Neutrophil (primary cell): ENCODE measurements at regions not wholly inside any gene's neighbourhood (a gene's known extent, or its start where the extent isn't known, plus 50 kb on each side); places are given as distances from the start of the nearest gene placed in this dataset.

Source experiments
- H3K27ac ChIP-seq: fragments of 200-600 bp; sonication (generic); 2 replicates; pipeline ENCODE4 v1.5.1; 2016; ENCODE audit warnings: mild to moderate bottlenecking, moderate library complexity
- H3K27me3 ChIP-seq: fragments of 200-600 bp; sonication (generic); 2 replicates; pipeline ENCODE4 v1.6.0; 2016; ENCODE audit warnings: mild to moderate bottlenecking
- H3K36me3 ChIP-seq: fragments of 200-600 bp; sonication (generic); 2 replicates; pipeline ENCODE4 v1.5.1; 2017
- H3K4me1 ChIP-seq, 2 experiments: fragments of 200-600 bp in 1 of 2; sonication (generic) in 1 of 2; 1 replicate in 1 of 2; 2 replicates in 1 of 2; pipeline versions ENCODE4 v1.5.1 to v1.6.1; 2013 to 2016; ENCODE audit warnings: low read depth in 1 of 2, low read length in 1 of 2, mild to moderate bottlenecking in 1 of 2, moderate library complexity in 1 of 2; ENCODE audit not compliant: control insufficient read depth in 1 of 2, insufficient read depth in 1 of 2
- H3K4me3 ChIP-seq, 2 experiments: fragments of 200-600 bp in 1 of 2; sonication (generic) in 1 of 2; 1 replicate in 1 of 2; 2 replicates in 1 of 2; pipeline ENCODE4 v1.5.1; 2013 to 2016; ENCODE audit warnings: low read depth in 1 of 2, low read length in 1 of 2, mild to moderate bottlenecking in 1 of 2, moderate library complexity in 1 of 2
- H3K9me3 ChIP-seq: fragments of 200-600 bp; sonication (generic); 2 replicates; pipeline ENCODE4 v1.5.1; 2016
- CTCF ChIP-seq: fragments of 200-600 bp; sonication (generic); IDR thresholded peaks from 2 replicates; pipeline ENCODE4 v1.5.1; 2016; ENCODE audit warnings: antibody characterized with exemption

GRCh38 chr6:28727559-28728211, 196.1 kb downstream of the TRIM27 start:
- no peaks in the 10 kb centered on the region for H3K4me1 ChIP-seq
- no peak overlapping the region for H3K27ac ChIP-seq
- TF ChIP-seq CTCF = no peak
- H3K4me3 ChIP-seq = no peak overlapping the region
- H3K9me3 ChIP-seq = no peaks in the 10 kb centered on the region
- peaks cover 89% of the 10 kb centered on the region for H3K27me3 ChIP-seq
- no peaks in the 10 kb centered on the region for H3K36me3 ChIP-seq

GRCh38 chr6:28729501-28730402, 194.0 kb downstream of the TRIM27 start:
- peaks cover 98% of the 10 kb centered on the region for H3K27me3 ChIP-seq
- H3K4me3 ChIP-seq = no peak overlapping the region
- no peak for TF ChIP-seq CTCF

GRCh38 chr6:28732052-28732451, 191.7 kb downstream of the TRIM27 start:
- Histone ChIP-seq H3K9me3 (no peaks in the 10 kb centered on the region), H3K36me3 (no peaks in the 10 kb centered on the region), H3K27ac (no peak overlapping the region), H3K4me3 (no peak overlapping the region), H3K4me1 (no peaks in the 10 kb centered on the region), H3K27me3 (peaks cover 100% of the 10 kb centered on the region)
- TF ChIP-seq CTCF = no peak

More at GRCh38 chr6:28729501-28730402, 194.0 kb downstream of the TRIM27 start:
- H3K27ac ChIP-seq = no peak overlapping the region
- H3K9me3 ChIP-seq = no peaks in the 10 kb centered on the region
- no peaks in the 10 kb centered on the region for H3K4me1 ChIP-seq
- no peaks in the 10 kb centered on the region for H3K36me3 ChIP-seq

GRCh38 chr6:28734443-28734959, 189.3 kb downstream of the TRIM27 start:
- Histone ChIP-seq H3K27me3 (peaks cover 100% of the 10 kb centered on the region), H3K36me3 (no peaks in the 10 kb centered on the region), H3K4me1 (no peaks in the 10 kb centered on the region), H3K27ac (no peak overlapping the region), H3K4me3 (no peak overlapping the region), H3K9me3 (peaks cover 5% of the 10 kb centered on the region)
- no peak for TF ChIP-seq CTCF

- Histone ChIP-seq H3K27me3 (peaks cover 100% of the 10 kb centered on the region), H3K36me3 (no peaks in the 10 kb centered on the region), H3K27ac (no peak overlapping the region), H3K4me1 (no peaks in the 10 kb centered on the region), H3K9me3 (peaks cover 5% of the 10 kb centered on the region), H3K4me3 (no peak overlapping the region)
- no peak for TF ChIP-seq CTCF
Measured at GRCh38 chr6:28736121-28736520, 187.7 kb downstream of the TRIM27 start.
